Activated CD4-positive, alpha-beta T cell treated with anti-CD3 and anti-CD28 coated beads, Interleukin-2, Interleukin-6, amounts not matched to agents 100 ng/mL and 50 ng/mL, durations not matched to agents 16 hours and 8 hours (primary cell): ENCODE measurements at regions not wholly inside any gene's neighbourhood (a gene's known extent, or its start where the extent isn't known, plus 50 kb on each side); places are given as distances from the start of the nearest gene placed in this dataset.

ENCODE experiments used
- DNase-seq: peaks from one replicate; pipeline ENCODE4 v3.0.0-alpha.2; 2020

DNA sequence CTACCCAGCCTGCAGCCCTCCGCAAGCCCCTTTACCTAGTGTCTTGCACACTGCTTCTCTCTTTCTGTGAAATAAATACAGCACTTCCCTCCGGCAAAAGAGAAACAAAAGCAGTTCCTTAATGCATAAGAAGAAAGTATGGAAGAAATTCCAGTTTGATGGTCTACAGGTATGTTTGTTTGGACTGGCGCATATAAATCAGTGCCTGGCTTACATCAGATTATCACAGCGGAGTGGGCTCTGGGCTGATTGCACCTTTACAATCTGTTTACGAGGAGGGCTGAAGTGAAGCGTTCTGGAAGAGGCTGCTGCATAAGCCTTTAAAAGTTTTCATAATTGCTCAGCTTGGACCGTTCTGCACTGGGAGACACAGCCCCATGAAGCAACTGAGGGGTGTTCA, 153.5 kb upstream of the FOXF1 start:
- no peak for DNase-seq

DNA sequence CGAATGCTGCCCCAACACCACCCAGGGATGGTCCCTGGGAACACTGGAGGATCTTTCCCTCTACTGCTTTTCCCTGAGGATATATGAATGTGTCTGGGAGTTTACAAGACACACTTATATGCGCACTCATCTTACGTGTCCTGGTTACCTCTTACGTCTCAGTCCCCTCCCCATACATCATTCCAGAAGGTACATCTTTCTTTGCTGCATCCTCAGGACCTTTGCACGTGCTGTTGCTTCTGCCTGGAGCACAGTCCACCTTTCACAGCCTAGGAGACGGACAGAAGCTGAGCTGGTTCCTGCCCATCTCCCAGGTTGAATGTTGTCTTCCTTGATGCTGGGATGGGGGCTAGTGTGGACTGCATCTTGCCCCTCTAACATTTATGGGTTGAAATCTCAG, 153.0 kb upstream of the FOXF1 start:
- DNase-seq = no peak

- no peak for DNase-seq
Measured at GRCh38 chr16:86357950-86358349, 152.4 kb upstream of the FOXF1 start.

DNA sequence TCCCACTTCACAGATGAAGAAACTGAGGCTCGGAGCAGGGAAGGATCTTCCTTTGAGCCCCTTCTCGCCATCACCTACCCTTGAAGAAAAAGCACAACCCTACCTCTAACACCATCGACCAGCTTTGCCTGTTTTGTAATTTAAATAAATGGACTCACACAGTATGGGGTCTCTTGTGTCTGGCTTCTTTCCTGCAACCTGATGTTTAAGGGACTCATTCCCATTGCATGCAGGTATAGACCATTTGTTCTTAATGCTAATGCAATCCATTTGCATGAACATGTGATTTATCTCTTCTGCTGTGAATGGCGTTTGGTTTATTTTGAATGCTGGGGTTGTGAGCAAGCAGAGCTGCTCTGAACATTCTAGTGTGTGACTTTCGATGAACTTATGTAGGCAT, 150.8 kb upstream of the FOXF1 start:
- DNase-seq = no peak

GRCh38 chr16:86362155-86362849, 148.0 kb upstream of the FOXF1 start:
- DNase-seq = no peak

- no peak for DNase-seq
Measured at GRCh38 chr16:86363057-86363490, 147.3 kb upstream of the FOXF1 start.

- no peak for DNase-seq
Measured at GRCh38 chr16:86363836-86364618, 146.3 kb upstream of the FOXF1 start.

- no peak for DNase-seq
Measured at GRCh38 chr16:86364653-86365380, 145.5 kb upstream of the FOXF1 start.

GRCh38 chr16:86365513-86366273, 144.6 kb upstream of the FOXF1 start:
- DNase-seq = no peak

GRCh38 chr16:86366481-86366880, 143.8 kb upstream of the FOXF1 start:
- no peak for DNase-seq

DNA sequence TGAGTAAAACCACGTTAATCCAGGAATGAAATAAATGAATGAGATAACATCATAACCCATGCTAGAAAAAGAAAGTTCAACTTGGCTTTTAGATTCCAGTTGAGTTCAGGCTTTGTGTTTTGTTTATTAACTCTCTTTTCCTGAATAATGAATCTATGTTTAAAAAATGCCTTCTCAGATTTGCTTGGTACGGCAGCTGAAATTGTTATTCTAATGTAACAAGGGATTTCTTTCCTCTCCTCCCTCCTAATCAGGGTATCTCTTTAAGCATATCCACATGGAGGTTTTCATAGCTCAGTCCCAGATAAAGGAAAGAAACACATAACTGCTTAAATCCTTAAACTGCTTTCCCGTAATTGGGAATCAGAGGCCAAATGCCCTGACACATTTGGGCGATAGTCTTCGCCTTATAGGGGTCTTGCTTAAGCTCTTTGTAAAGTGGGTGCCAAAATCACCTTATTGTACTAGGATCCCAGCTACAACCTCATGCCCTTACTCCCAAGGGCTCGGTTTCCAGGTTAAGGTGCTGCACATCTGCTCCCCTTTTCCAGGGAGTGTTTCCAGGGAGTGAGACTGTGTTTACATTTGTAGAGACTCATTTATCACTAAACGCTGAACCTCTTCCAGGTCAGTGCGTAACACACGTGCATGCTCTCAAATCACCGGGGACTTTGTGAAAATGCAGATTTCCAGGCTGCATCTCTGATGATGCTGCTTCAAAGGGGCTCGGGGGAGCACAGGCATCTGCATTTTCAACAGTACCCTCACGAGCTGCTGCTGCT, 142.8 kb upstream of the FOXF1 start:
- no peak for DNase-seq

- DNase-seq = no peak
Measured at GRCh38 chr16:86368261-86368660, 142.1 kb upstream of the FOXF1 start.

DNA sequence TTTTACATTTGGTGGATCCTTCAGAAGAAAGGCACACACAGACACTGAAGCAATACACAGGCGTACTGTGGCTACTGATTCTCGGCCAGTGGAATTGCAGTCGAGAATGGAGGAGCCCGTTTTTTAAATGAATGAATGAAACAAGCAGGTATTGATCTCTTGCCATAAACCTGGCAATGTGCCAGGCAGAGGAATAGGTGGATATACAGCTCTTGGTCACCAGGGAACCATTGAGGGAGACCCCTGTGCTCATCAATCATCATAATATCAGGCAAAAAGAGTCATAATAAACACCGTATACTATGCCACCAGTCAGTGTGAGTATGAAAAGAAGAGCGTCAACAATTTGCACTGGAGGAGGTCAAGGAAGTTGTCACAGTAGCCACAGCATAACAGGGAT, 140.3 kb upstream of the FOXF1 start:
- no peak for DNase-seq

DNA sequence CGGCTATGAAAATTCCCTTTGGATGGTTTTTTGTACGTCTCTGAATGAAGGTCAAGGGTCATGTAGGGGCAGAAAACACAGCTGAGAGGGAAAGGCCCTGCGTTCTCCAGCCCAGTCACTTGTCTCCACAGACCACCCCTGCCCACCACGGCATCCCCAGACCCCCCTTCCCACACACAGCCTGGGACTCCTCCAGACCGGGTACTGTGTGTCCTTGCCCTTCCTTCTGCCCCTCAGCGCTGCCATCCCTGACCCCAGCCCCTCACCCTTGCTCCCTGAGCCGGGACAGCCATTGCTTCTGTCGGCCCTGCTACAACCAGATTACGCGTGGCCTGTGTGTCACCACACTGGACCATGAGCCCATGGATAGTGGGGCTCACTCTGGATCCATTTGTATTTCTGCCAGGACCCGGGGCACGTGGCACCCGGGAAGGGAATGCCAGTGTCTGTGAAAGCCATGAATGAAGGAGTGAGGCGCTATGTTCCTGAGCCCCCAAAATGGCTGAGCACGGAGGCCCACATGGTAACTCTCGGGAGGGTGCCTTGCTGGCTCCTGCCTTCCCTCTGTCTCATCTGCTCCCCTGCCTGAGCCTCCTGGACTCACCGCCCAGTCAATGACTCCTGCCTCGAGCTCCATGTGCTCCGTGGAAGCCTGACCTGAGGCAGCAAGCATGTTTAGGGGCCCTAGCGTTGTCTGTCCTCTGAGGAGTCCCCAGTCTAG, 139.1 kb upstream of the FOXF1 start:
- DNase-seq = no peak

- DNase-seq = no peak
Measured at GRCh38 chr16:86372193-86372592, 138.1 kb upstream of the FOXF1 start.

GRCh38 chr16:86373276-86373901, 136.9 kb upstream of the FOXF1 start:
- no peak for DNase-seq

- no peak for DNase-seq
Measured at GRCh38 chr16:86374603-86375130, 135.7 kb upstream of the FOXF1 start.

- DNase-seq = no peak
Measured at GRCh38 chr16:86375364-86375763, 135.0 kb upstream of the FOXF1 start.

DNA sequence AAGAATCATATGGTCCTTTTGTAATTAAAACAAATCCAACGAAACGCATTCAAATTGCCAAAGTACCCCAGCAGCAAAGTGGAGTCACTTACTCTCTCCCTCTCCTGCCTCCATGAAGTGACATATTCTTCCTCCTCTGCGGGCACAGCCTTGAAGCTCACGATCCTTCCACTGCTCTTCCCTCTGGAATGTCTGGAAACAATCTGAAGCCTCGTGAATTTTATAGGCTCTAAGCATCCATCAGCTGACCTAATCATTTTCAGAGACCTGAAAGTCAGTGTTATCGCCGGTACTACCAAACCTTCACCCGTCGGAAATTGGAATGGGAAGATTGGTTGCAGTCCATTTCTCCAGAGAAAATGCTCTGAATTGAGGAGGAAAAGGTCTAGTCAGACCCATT, 134.5 kb upstream of the FOXF1 start:
- DNase-seq = no peak

- no peak for DNase-seq
Measured at GRCh38 chr16:86376837-86377236, 133.5 kb upstream of the FOXF1 start.
